ENCODE measurements at regions not wholly inside any gene's neighbourhood (a gene's known extent, or its start where the extent isn't known, plus 50 kb on each side); places are given as distances from the start of the nearest gene placed in this dataset.

GRCh38 chr17:33987162-33987561 is 267.9 kb upstream of the CCL2 start:
- no peak for TF ChIP-seq EZH2 (IDR thresholded peaks at IDR 0.05; ENCODE audit: borderline replicate concordance, low read length)
- no peak for TF ChIP-seq CTCF (IDR thresholded peaks at IDR 0.05; ENCODE audit: low read length)
- Histone ChIP-seq H3K27me3 (ENCODE audit: insufficient read depth, low read length) (no peaks in the 10 kb centered on the region), H3K27ac (ENCODE audit: low read depth, low read length, poor library complexity, severe bottlenecking) (no peak overlapping the region), H3K36me3 (ENCODE audit: insufficient read depth, low read length) (no peaks in the 10 kb centered on the region), H3K9ac (ENCODE audit: low read length) (no peak overlapping the region), H4K20me1 (ENCODE audit: insufficient read depth, low read length) (no peaks in the 10 kb centered on the region), H3K4me3 (ENCODE audit: low read depth, low read length, poor library complexity, severe bottlenecking) (no peak overlapping the region), H3K4me2 (ENCODE audit: low read length) (no peak overlapping the region), H3K9me2 (ENCODE audit: low read depth, low read length) (no peaks in the 10 kb centered on the region), H3K4me1 (ENCODE audit: insufficient read depth, low read length, severe bottlenecking) (no peaks in the 10 kb centered on the region), H3K9me3 (ENCODE audit: low read length) (no peaks in the 10 kb centered on the region), H3F3A (ENCODE audit: insufficient read depth, low read length) (no peaks in the 10 kb centered on the region), H2AFZ (ENCODE audit: low read length) (no peak overlapping the region), H3K79me2 (ENCODE audit: insufficient read depth, low read length) (no peaks in the 10 kb centered on the region)

GRCh38 chr17:33989361-33990148 is 265.5 kb upstream of the CCL2 start:
- TF ChIP-seq CTCF (IDR thresholded peaks at IDR 0.05; ENCODE audit: low read length), result no peak
- TF ChIP-seq EZH2 (IDR thresholded peaks at IDR 0.05; ENCODE audit: borderline replicate concordance, low read length), result no peak
- H3K27ac ChIP-seq (ENCODE audit: low read depth, low read length, poor library complexity, severe bottlenecking), result no peak overlapping the region
- no peaks in the 10 kb centered on the region for H3K9me3 ChIP-seq (ENCODE audit: low read length)
- no peak overlapping the region for H3K4me2 ChIP-seq (ENCODE audit: low read length)
- H3F3A ChIP-seq (ENCODE audit: insufficient read depth, low read length), result no peaks in the 10 kb centered on the region
- no peaks in the 10 kb centered on the region for H4K20me1 ChIP-seq (ENCODE audit: insufficient read depth, low read length)
- H2AFZ ChIP-seq (ENCODE audit: low read length), result no peak overlapping the region
- H3K79me2 ChIP-seq (ENCODE audit: insufficient read depth, low read length), result no peaks in the 10 kb centered on the region
- no peaks in the 10 kb centered on the region for H3K9me2 ChIP-seq (ENCODE audit: low read depth, low read length)
- no peaks in the 10 kb centered on the region for H3K36me3 ChIP-seq (ENCODE audit: insufficient read depth, low read length)
- H3K27me3 ChIP-seq (ENCODE audit: insufficient read depth, low read length), result no peaks in the 10 kb centered on the region
- H3K9ac ChIP-seq (ENCODE audit: low read length), result no peak overlapping the region
- no peak overlapping the region for H3K4me3 ChIP-seq (ENCODE audit: low read depth, low read length, poor library complexity, severe bottlenecking)
- H3K4me1 ChIP-seq (ENCODE audit: insufficient read depth, low read length, severe bottlenecking), result no peaks in the 10 kb centered on the region

- TF ChIP-seq EZH2 (IDR thresholded peaks at IDR 0.05; ENCODE audit: borderline replicate concordance, low read length), result no peak
- TF ChIP-seq CTCF (IDR thresholded peaks at IDR 0.05; ENCODE audit: low read length), result no peak
- no peak overlapping the region for H3K4me2 ChIP-seq (ENCODE audit: low read length)
- no peaks in the 10 kb centered on the region for H3K4me1 ChIP-seq (ENCODE audit: insufficient read depth, low read length, severe bottlenecking)
- no peaks in the 10 kb centered on the region for H3K9me2 ChIP-seq (ENCODE audit: low read depth, low read length)
- H2AFZ ChIP-seq (ENCODE audit: low read length), result no peak overlapping the region
- no peaks in the 10 kb centered on the region for H4K20me1 ChIP-seq (ENCODE audit: insufficient read depth, low read length)
- no peaks in the 10 kb centered on the region for H3K36me3 ChIP-seq (ENCODE audit: insufficient read depth, low read length)
- H3K79me2 ChIP-seq (ENCODE audit: insufficient read depth, low read length), result no peaks in the 10 kb centered on the region
- no peaks in the 10 kb centered on the region for H3K9me3 ChIP-seq (ENCODE audit: low read length)
- H3K9ac ChIP-seq (ENCODE audit: low read length), result no peak overlapping the region
- H3K4me3 ChIP-seq (ENCODE audit: low read depth, low read length, poor library complexity, severe bottlenecking), result no peak overlapping the region
- H3K27me3 ChIP-seq (ENCODE audit: insufficient read depth, low read length), result no peaks in the 10 kb centered on the region
- H3K27ac ChIP-seq (ENCODE audit: low read depth, low read length, poor library complexity, severe bottlenecking), result no peak overlapping the region
- H3F3A ChIP-seq (ENCODE audit: insufficient read depth, low read length), result no peaks in the 10 kb centered on the region
Measured at GRCh38 chr17:33990943-33991706, 264.0 kb upstream of the CCL2 start.
